ENCODE measurements at regions not wholly inside any gene's neighbourhood (a gene's known extent, or its start where the extent isn't known, plus 50 kb on each side); places are given as distances from the start of the nearest gene placed in this dataset.

DNA sequence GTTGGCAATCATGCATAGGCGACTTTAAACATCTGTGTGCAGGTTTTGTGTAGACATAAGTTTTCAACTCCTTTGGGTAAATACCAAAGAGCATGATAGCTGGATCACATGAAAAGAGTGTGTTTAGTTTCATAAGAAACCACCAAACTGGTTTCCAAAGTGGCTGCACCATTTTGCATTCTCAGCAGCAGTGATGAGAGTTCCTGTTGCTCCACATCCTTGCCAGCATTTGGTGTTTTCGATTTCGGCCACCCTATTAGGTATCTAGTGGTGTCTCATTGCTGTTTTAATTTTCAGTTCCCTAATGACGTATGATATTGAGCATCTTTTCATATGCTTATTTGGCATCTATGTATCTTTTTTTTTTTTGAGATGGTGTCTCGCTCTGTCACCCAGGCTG is 62.8 kb upstream of the CCND1 start:
- Histone ChIP-seq H3K4me3 (no peak overlapping the region), H3K4me1 (no peaks in the 10 kb centered on the region), H3K27me3 (peaks cover 0 to 7% of the 10 kb centered on the region in 2 donors), H3K9me3 (no peaks in the 10 kb centered on the region), H3K36me3 (no peaks in the 10 kb centered on the region), H3K27ac (no peak overlapping the region)
- TF ChIP-seq, protein P1, sequence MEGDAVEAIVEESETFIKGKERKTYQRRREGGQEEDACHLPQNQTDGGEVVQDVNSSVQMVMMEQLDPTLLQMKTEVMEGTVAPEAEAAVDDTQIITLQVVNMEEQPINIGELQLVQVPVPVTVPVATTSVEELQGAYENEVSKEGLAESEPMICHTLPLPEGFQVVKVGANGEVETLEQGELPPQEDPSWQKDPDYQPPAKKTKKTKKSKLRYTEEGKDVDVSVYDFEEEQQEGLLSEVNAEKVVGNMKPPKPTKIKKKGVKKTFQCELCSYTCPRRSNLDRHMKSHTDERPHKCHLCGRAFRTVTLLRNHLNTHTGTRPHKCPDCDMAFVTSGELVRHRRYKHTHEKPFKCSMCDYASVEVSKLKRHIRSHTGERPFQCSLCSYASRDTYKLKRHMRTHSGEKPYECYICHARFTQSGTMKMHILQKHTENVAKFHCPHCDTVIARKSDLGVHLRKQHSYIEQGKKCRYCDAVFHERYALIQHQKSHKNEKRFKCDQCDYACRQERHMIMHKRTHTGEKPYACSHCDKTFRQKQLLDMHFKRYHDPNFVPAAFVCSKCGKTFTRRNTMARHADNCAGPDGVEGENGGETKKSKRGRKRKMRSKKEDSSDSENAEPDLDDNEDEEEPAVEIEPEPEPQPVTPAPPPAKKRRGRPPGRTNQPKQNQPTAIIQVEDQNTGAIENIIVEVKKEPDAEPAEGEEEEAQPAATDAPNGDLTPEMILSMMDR (IDR thresholded peaks at IDR 0.05), result no peak
- DNase-seq, result no peak
- intact Hi-C loops (cut with DNase I; ENCODE audit: low total_unique reads), result no loop called here

DNA sequence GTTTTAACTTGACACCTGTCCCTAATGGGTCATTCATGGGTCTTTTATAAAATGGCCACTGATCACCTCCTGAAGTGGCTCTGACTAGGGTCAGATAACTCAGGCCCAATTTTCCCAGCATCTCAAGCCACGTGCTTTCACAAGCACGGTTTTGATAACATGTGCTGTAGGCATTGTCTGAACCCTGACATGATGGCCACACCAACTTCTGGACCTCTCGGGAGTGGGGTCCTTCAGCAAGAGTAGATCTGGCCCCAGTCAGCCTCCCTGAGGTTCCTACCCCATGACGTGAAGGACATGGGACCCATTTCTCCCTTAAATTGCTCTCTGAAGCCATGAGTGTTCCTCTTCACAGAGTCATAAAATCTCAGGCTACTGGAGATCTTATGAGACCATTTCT is 60.4 kb upstream of the CCND1 start:
- DNase-seq, result no peak
- Histone ChIP-seq H3K9me3 (no peaks in the 10 kb centered on the region), H3K27me3 (peaks cover 0 to 7% of the 10 kb centered on the region in 2 donors), H3K36me3 (no peaks in the 10 kb centered on the region), H3K4me3 (no peak overlapping the region), H3K4me1 (no peaks in the 10 kb centered on the region), H3K27ac (no peak overlapping the region)
- TF ChIP-seq, protein P1 (IDR thresholded peaks at IDR 0.05), result no peak
- intact Hi-C loops (cut with DNase I; ENCODE audit: low total_unique reads), result no loop called here

DNA sequence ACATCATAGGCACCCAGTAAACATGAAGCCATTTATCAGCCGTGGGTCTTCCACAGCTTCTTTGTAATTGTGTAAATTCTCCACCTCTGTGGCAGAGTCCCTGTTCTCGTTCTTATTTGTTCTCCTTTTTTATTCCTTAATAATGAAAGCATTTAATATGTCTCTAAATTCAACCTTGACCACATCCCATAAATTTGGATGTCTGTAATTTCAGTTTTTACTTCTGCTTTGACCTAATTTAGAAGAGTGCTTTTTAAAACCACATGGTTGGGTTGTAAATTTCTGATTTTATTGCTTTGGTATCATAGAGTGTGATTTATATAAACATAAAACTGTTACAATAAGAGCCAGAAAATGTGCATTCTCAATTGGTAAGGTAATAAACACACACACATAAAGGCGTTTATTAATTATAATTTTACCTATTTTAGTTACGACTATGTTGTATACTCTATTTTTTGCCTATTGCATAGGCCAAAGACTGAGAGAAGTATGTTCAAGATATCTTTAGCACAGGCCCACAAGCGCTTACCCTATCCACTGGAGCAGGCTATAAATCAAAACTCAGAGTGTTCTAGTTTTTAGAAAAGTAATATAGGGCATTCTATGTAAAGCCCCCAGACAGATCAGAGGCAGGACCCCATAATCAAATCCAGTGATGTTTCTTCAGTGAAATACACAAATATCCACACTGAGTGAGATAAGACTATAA is 58.0 kb upstream of the CCND1 start:
- no peaks in the 10 kb centered on the region for H3K9me3 ChIP-seq
- H3K4me3 ChIP-seq, result no peak overlapping the region
- TF ChIP-seq, protein P1 (IDR thresholded peaks at IDR 0.05), result no peak
- no peak for DNase-seq
- H3K27ac ChIP-seq, result no peak overlapping the region
- H3K27me3 ChIP-seq, result no peaks in the 10 kb centered on the region
- H3K4me1 ChIP-seq, result no peaks in the 10 kb centered on the region
- intact Hi-C loops (cut with DNase I; ENCODE audit: low total_unique reads), result no loop called here
- no peaks in the 10 kb centered on the region for H3K36me3 ChIP-seq

DNA sequence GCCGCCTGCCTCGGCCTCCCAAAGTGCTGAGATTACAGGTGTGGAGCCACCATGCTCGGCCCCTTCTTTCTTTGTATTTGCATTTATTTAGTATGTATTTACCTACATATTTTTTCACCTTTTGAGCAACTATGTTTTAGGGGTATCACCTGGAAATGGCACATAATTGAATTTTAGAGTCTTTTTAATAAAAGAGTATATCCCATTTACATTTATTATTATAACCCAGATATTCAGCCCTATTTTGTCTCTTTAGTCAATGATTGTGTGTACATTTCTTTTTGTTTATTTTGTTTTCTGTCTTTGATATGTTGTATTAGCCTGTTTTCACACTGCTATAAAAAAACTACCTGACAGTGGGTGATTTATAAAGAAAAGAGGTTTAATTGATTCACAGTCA is 56.8 kb upstream of the CCND1 start:
- H3K9me3 ChIP-seq, result no peaks in the 10 kb centered on the region
- DNase-seq, result no peak
- TF ChIP-seq, protein P1 (IDR thresholded peaks at IDR 0.05), result no peak
- H3K4me1 ChIP-seq, result no peaks in the 10 kb centered on the region
- no peaks in the 10 kb centered on the region for H3K27me3 ChIP-seq
- no peak overlapping the region for H3K4me3 ChIP-seq
- H3K36me3 ChIP-seq, result no peaks in the 10 kb centered on the region
- intact Hi-C loops (cut with DNase I; ENCODE audit: low total_unique reads), result no loop called here
- no peak overlapping the region for H3K27ac ChIP-seq

DNA sequence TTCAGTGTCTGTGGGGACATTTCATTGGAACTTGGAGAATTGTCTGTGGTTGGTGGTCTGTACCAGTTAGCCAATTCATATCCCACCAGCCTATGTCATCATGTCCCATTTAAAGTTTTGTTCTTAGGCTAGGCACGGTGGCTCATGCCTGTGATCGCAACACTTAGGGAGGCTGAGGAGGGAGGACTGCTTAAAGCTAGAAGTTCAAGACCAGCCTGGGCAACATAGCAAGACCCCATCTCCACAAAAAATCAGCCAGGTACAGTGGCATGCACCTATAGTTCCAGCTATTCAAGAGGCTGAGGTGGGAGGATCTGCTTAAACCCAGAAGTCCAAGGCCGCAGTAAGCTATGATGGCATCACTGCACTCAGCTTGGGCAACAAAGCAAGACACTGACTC is 55.6 kb upstream of the CCND1 start:
- Histone ChIP-seq H3K4me1 (no peaks in the 10 kb centered on the region), H3K4me3 (no peak overlapping the region), H3K27ac (no peak overlapping the region), H3K36me3 (no peaks in the 10 kb centered on the region), H3K9me3 (no peaks in the 10 kb centered on the region), H3K27me3 (no peaks in the 10 kb centered on the region)
- intact Hi-C loops (cut with DNase I; ENCODE audit: low total_unique reads), result no loop called here
- no peak for DNase-seq
- TF ChIP-seq, protein P1 (IDR thresholded peaks at IDR 0.05), result no peak
